ENCODE measurements at regions not wholly inside any gene's neighbourhood (a gene's known extent, or its start where the extent isn't known, plus 50 kb on each side); places are given as distances from the start of the nearest gene placed in this dataset.
A peak's percentile ranks its signal among the peaks of the same experiment; 100 is the strongest.
"Not testable (repeated sequence)": the region's sequence is repeated elsewhere in the genome, so short reads cannot be mapped to it uniquely, and the experiment has no call there.

- DNase-seq (ENCODE audit: low read depth) = no peak
Measured at GRCh38 chr13:89052699-89053098, 1381.5 kb downstream of the SLITRK5 start.

DNA sequence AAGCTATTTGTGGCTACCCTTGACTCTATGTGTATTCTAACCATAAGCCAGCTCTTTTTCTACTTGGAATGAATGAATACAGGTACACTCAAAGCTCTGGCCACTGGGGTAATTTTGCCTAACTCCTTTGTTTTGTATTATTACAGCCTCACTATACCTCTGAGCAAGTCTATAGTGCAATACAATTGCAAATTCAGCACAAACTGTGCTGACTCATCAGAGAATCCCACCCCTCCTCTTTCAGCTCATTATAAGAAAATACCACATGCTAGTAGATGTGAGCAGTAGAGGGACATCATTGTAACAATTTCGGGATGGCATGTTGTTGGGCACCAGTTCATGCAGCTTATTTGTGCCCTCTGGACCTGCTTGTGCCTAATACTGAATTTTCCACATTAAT lies 1382.2 kb downstream of the SLITRK5 start:
- DNase-seq (ENCODE audit: low read depth) = no peak

GRCh38 chr13:89057274-89057673 lies 1386.1 kb downstream of the SLITRK5 start:
- no peak for DNase-seq (ENCODE audit: low read depth)

DNA sequence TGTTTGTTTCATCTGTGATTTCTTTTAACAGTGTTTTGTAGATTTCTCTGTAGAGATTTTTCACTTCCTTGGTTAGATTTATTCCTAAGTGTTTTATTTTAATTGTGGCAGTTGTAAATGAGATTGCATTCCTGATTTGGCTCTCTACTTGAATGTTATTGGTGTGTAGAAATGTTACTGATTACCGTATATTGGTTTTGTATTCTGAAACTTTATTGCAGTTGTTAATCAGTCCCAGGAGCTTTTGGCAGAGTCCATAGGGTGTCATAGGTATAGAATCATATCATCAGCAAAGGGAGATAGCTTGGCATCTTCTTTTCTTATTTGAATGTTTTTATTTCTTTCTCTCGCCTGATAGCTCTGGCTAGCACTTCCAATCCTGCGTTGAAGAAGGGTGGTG lies 1386.7 kb downstream of the SLITRK5 start:
- no peak for DNase-seq (ENCODE audit: low read depth)

- DNase-seq (ENCODE audit: low read depth) = no peak
Measured at GRCh38 chr13:89061821-89062220, 1390.7 kb downstream of the SLITRK5 start.

GRCh38 chr13:89066868-89067466 lies 1395.8 kb downstream of the SLITRK5 start:
- DNase-seq (ENCODE audit: low read depth) = peak; percentile 65

GRCh38 chr13:89072979-89073378 lies 1401.8 kb downstream of the SLITRK5 start:
- no peak for DNase-seq (ENCODE audit: low read depth)

DNA sequence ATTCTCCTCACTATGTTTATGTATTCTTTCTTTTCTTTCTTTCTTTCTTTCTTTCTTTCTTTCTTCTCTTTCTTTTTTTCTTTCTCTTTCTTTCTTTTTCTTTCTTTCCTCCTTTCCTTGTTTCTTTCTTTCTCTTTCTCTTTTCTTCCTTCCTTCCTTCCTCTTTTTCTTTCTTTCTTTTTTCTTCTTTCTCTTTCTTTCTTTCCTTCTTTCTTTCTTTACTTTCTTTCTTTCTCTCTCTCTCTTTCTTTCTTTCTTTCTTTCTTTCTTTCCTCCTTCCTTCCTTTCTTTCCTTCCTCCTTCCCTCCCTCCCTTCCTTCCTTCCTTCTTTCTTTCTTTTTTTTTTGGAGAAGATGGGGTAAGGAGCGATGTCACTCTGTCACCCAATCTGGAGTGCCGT lies 1405.5 kb downstream of the SLITRK5 start:
- DNase-seq (ENCODE audit: low read depth) = no peak

GRCh38 chr13:89082623-89083022 lies 1411.5 kb downstream of the SLITRK5 start:
- peak; percentile 25 for DNase-seq (ENCODE audit: low read depth)

- not testable (repeated sequence) for DNase-seq (ENCODE audit: low read depth)
Measured at GRCh38 chr13:89088107-89088506, 1416.9 kb downstream of the SLITRK5 start.

DNA sequence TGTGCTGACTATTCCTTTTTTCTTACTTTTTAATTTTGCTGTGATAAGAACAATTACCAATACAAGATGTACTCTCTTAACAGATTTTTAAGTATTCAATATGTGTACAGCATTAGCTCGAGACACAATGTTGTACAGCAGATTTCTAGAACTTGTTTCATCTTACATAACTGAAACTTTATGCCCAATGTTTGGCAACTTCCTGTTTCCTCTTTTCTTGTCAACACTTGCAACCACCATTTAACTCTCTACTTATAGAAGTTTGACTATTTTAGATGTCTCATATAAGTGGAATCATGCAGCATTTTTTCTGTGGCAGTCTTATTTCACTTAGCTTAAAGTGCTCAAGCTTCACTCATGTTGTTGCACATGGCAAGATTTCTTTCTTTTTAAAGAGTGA lies 1426.8 kb downstream of the SLITRK5 start:
- DNase-seq (ENCODE audit: low read depth) = no peak

DNA sequence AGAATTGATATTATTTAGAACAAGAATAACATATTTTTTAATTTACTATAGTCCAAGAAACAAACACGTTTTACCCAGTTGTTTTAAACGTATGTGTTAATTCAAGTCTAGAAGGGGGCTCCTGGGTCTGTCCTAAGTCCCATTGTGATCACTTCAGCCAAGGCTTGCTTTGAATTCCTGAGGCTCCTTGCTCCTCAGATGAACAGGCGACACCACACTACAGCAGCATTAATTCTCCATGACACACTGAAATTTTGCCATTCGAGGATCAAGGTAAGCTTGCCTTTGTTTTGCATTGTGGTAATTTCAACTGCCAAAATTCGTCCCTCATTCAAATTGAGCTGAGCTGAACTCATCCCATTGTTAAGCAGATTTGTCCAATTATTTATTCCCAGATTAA lies 1442.6 kb downstream of the SLITRK5 start:
- no peak for DNase-seq (ENCODE audit: low read depth)

- DNase-seq (ENCODE audit: low read depth) = no peak
Measured at GRCh38 chr13:89115307-89115706, 1444.1 kb downstream of the SLITRK5 start.

GRCh38 chr13:89136678-89137077 lies 1465.5 kb downstream of the SLITRK5 start:
- DNase-seq (ENCODE audit: low read depth) = peak; percentile 10

DNA sequence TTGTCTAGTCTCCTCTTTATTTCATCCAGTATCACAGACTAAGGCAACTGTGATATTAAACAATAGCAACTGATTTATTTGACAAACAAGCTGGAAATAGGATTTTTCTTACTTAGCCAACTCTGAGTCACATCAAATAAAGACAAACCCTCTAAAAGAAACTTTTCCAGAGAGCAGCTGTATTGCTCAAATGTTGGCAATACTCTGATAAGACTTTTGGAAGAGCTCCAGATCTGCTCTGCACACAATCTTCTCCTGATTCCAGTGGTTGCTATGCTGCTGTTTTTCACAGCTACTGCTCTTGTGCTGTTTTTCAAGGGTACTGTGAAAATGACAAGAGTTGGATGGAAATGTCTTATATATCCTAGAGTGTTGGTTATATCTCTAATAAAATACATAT lies 1479.2 kb downstream of the SLITRK5 start:
- peak; percentile 93 for DNase-seq (ENCODE audit: low read depth)

DNA sequence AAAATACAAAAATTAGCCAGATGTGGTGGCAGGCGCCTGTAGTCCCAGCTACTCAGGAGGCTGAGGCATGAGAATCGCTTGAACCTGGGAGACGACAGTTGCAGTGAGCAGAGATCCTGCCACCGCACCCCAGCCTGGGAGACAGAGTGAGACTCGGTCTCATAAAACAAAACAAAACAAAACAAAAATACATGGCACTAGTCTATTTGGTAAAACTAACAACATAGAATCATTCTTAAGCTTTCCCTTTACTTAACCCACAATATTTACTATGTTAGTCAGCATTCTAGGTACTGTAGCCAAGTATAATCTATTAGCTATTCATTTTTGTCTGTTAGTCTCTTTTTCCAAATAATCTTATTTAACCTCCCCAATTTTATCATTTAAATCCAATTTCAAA lies 1482.8 kb downstream of the SLITRK5 start:
- no peak for DNase-seq (ENCODE audit: low read depth)

GRCh38 chr13:89163096-89163495 lies 1491.9 kb downstream of the SLITRK5 start:
- DNase-seq (ENCODE audit: low read depth) = no peak

DNA sequence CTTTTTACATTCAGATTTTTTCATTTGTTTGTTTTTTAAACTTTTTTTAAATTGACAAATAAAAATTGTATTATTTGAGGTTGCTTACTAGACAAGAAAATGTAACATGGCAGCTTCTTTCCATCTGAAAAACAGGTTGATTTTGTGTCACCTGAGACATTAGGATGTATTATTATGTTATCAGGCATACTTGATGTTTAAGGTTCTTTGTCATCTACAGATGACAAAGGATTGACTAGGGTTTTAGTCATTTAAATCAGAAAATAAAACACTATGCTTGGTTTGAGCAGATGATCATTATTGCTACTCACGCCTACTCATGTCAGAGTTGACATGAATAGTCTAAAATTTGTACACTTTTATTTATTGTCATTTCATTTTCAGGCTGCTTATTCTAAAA lies 1494.5 kb downstream of the SLITRK5 start:
- DNase-seq (ENCODE audit: low read depth) = no peak

DNA sequence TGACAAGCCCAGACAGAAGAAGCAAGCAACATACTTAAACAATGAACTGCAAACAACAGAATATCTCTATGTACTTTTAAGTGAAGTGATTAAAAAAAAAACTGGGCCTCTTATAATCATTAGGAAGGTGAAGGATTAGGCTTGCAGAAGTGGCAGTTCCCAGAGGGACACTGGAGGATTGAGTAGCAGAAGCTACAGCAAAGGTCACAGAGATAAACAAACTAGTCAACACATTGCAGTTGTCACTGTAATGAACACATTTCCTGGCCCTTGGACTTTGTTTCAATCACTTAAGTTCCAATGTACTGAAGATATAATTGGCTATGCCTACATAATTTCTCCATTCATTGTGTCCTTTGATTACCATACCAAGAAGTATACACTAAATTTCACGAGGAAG lies 1498.8 kb downstream of the SLITRK5 start:
- DNase-seq (ENCODE audit: low read depth) = no peak

GRCh38 chr13:89181041-89181440 lies 1509.9 kb downstream of the SLITRK5 start:
- no peak for DNase-seq (ENCODE audit: low read depth)

- peak; percentile 25 for DNase-seq (ENCODE audit: low read depth)
Measured at GRCh38 chr13:89199138-89199537, 1528.0 kb downstream of the SLITRK5 start.

- no peak for DNase-seq (ENCODE audit: low read depth)
Measured at GRCh38 chr13:89204435-89204834, 1533.3 kb downstream of the SLITRK5 start.

DNA sequence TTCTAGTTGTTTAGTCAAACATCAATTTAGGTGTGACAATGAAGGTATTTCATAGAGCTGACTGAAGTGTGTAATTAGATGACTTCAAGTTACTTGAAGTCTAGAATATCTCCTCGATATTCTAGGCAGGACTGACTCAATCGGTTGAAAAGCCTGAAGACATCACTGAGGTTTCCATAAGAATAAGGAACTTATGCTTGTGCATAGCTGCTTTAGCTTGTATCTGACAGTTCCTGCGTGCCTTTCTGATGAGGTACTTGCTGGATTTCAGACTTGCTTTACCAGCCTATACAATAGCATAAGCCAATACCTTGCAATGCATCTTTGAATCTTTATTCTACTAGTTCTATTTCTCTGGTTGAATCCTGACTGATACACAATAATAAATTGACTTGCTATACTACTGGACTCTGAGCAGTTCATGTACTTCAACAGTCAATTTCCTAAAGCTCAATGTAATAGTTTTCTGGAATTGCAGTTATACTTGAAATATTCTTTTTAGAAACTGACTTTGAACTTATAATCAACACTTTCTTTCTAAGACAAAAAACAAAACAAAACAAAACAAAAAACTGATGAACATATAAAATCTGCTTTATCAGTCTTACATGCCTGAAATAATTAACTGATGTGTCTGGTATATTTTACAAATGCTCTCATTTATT lies 1534.8 kb downstream of the SLITRK5 start:
- no peak for DNase-seq (ENCODE audit: low read depth)

GRCh38 chr13:89212186-89212585 lies 1541.0 kb downstream of the SLITRK5 start:
- DNase-seq (ENCODE audit: low read depth) = no peak

Data from amniotic epithelial cell (primary cell).